ENCODE measurements at regions not wholly inside any gene's neighbourhood (a gene's known extent, or its start where the extent isn't known, plus 50 kb on each side); places are given as distances from the start of the nearest gene placed in this dataset.

- H3K36me3 ChIP-seq (ENCODE audit: low read length), result no peaks in the 10 kb centered on the region
- no peak overlapping the region for H2AFZ ChIP-seq (ENCODE audit: low read depth, low read length, severe bottlenecking)
- H3K27ac ChIP-seq (ENCODE audit: low read depth, low read length), result no peak overlapping the region
- H3K27me3 ChIP-seq (ENCODE audit: low read length), result no peaks in the 10 kb centered on the region
- no peak for TF ChIP-seq EZH2phosphoT487 (conservative IDR thresholded peaks at IDR 0.05; ENCODE audit: low read length)
- TF ChIP-seq, protein P1, sequence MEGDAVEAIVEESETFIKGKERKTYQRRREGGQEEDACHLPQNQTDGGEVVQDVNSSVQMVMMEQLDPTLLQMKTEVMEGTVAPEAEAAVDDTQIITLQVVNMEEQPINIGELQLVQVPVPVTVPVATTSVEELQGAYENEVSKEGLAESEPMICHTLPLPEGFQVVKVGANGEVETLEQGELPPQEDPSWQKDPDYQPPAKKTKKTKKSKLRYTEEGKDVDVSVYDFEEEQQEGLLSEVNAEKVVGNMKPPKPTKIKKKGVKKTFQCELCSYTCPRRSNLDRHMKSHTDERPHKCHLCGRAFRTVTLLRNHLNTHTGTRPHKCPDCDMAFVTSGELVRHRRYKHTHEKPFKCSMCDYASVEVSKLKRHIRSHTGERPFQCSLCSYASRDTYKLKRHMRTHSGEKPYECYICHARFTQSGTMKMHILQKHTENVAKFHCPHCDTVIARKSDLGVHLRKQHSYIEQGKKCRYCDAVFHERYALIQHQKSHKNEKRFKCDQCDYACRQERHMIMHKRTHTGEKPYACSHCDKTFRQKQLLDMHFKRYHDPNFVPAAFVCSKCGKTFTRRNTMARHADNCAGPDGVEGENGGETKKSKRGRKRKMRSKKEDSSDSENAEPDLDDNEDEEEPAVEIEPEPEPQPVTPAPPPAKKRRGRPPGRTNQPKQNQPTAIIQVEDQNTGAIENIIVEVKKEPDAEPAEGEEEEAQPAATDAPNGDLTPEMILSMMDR (IDR thresholded peaks at IDR 0.05; ENCODE audit: insufficient read depth, low read length, poor library complexity, severe bottlenecking), result no peak
- no peaks in the 10 kb centered on the region for H3F3A ChIP-seq (ENCODE audit: insufficient read depth)
- H3K9me3 ChIP-seq (ENCODE audit: insufficient read depth, low read length), result no peaks in the 10 kb centered on the region
- H3K4me2 ChIP-seq (ENCODE audit: low read depth, low read length, poor library complexity, severe bottlenecking), result no peak overlapping the region
- no peak overlapping the region for H3K9ac ChIP-seq (ENCODE audit: low read length)
- H3K4me3 ChIP-seq (ENCODE audit: insufficient read depth, low read length, poor library complexity, severe bottlenecking), result no peak overlapping the region
- H3K79me2 ChIP-seq (ENCODE audit: insufficient read depth, low read length), result no peaks in the 10 kb centered on the region
- no peaks in the 10 kb centered on the region for H4K20me1 ChIP-seq (ENCODE audit: low read depth, low read length)
- H3K9me2 ChIP-seq (replicated peaks; ENCODE audit: insufficient read depth, low read length), result no peaks in the 10 kb centered on the region
These were observed 52.3 kb upstream of the TIAM2 start for GRCh38 chr6:154942770-154943169.

DNA sequence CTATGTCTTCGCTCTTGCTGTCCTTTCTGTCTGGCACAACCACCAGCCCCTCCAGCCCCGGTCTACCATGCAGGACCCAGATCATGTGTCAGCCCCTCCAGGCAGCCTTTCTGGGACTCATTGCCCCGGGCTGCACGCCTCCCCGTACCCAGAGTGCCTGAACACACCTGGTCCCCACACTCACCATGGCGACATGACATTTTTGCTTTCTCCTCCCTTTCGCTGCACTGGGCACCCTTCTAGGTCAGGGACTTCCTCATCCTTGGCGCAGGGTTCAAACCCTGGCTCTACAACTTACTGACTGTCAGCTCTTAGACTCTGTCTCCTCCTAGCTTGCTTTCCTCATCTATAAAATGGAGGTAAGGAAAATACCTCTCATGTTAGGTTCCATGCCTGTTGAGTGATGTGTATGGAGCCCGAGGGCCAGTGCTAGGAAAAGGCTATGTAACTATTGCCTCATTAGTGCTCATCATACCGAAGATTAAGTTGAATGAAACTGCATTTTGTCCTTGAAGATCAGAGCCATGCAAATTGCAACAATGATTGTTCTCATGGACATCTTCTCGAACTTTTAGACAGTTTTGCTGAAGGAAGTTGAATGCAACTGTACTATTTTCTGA is 49.7 kb upstream of the TIAM2 start:
- Histone ChIP-seq H3K9me2 (replicated peaks; ENCODE audit: insufficient read depth, low read length) (no peaks in the 10 kb centered on the region), H3K27ac (ENCODE audit: low read depth, low read length) (no peak overlapping the region), H3K9me3 (ENCODE audit: insufficient read depth, low read length) (no peaks in the 10 kb centered on the region), H3K4me2 (ENCODE audit: low read depth, low read length, poor library complexity, severe bottlenecking) (no peak overlapping the region), H3K27me3 (ENCODE audit: low read length) (no peaks in the 10 kb centered on the region), H3F3A (ENCODE audit: insufficient read depth) (no peaks in the 10 kb centered on the region), H3K79me2 (ENCODE audit: insufficient read depth, low read length) (no peaks in the 10 kb centered on the region), H3K9ac (ENCODE audit: low read length) (no peak overlapping the region), H4K20me1 (ENCODE audit: low read depth, low read length) (no peaks in the 10 kb centered on the region), H2AFZ (ENCODE audit: low read depth, low read length, severe bottlenecking) (no peak overlapping the region), H3K36me3 (ENCODE audit: low read length) (no peaks in the 10 kb centered on the region), H3K4me3 (ENCODE audit: insufficient read depth, low read length, poor library complexity, severe bottlenecking) (no peak overlapping the region)
- TF ChIP-seq, protein P1 (IDR thresholded peaks at IDR 0.05; ENCODE audit: insufficient read depth, low read length, poor library complexity, severe bottlenecking), result no peak
- no peak for TF ChIP-seq EZH2phosphoT487 (conservative IDR thresholded peaks at IDR 0.05; ENCODE audit: low read length)
